ENCODE measurements at regions not wholly inside any gene's neighbourhood (a gene's known extent, or its start where the extent isn't known, plus 50 kb on each side); places are given as distances from the start of the nearest gene placed in this dataset.

DNA sequence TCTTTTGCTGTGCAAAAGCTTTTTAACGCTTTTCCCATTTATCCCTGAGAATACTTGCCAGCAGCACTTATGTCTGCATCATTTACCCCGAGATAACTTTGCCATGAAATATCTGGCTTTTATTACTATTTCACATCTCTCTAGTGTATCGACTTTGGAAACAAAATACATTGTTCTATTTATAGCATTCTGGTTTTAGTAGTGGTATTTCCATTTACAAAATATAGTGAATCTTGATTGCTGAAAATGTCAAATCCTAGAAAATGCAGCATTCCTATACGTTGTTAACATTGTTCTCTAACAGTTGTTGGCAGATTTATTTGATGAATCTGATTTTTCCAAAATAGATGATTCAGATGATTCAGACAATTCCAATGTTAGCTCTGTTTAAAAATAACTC lies 189.3 kb upstream of the SPRY2 start:
- TF ChIP-seq, protein P1, sequence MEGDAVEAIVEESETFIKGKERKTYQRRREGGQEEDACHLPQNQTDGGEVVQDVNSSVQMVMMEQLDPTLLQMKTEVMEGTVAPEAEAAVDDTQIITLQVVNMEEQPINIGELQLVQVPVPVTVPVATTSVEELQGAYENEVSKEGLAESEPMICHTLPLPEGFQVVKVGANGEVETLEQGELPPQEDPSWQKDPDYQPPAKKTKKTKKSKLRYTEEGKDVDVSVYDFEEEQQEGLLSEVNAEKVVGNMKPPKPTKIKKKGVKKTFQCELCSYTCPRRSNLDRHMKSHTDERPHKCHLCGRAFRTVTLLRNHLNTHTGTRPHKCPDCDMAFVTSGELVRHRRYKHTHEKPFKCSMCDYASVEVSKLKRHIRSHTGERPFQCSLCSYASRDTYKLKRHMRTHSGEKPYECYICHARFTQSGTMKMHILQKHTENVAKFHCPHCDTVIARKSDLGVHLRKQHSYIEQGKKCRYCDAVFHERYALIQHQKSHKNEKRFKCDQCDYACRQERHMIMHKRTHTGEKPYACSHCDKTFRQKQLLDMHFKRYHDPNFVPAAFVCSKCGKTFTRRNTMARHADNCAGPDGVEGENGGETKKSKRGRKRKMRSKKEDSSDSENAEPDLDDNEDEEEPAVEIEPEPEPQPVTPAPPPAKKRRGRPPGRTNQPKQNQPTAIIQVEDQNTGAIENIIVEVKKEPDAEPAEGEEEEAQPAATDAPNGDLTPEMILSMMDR (IDR thresholded peaks at IDR 0.05; ENCODE audit: extremely low read depth in 1 of 2, insufficient read depth in 1 of 2, low read depth in 1 of 2, low read length in 2 of 2): no peak
- no peak for TF ChIP-seq EZH2 (IDR thresholded peaks at IDR 0.05; ENCODE audit: borderline replicate concordance, low read depth, low read length, severe bottlenecking)
- no peak for TF ChIP-seq POLR2A (IDR thresholded peaks at IDR 0.05; ENCODE audit: low read depth, low read length)

Data from endothelial cell of umbilical vein (primary cell).